GM18519 (cell line): ENCODE measurements at regions not wholly inside any gene's neighbourhood (a gene's known extent, or its start where the extent isn't known, plus 50 kb on each side); places are given as distances from the start of the nearest gene placed in this dataset.

Experiments
- ATAC-seq: cut with Tn5 transposase; IDR thresholded peaks from one replicate; pipeline ENCODE4 v1.9.1; 2021; ENCODE audit warnings: mild to moderate bottlenecking, moderate library complexity; ENCODE audit not compliant: unreplicated experiment, low FRiP score

GRCh38 chr16:64545768-64546167, 576.1 kb downstream of the CDH11 start:
- ATAC-seq: no peak

GRCh38 chr16:64544859-64545258, 577.0 kb downstream of the CDH11 start:
- no peak for ATAC-seq

- ATAC-seq: no peak
Measured at GRCh38 chr16:64543441-64543840, 578.4 kb downstream of the CDH11 start.

GRCh38 chr16:64543031-64543430, 578.8 kb downstream of the CDH11 start:
- no peak for ATAC-seq

- no peak for ATAC-seq
Measured at GRCh38 chr16:64542152-64542551, 579.7 kb downstream of the CDH11 start.

- ATAC-seq: no peak
Measured at GRCh38 chr16:64541621-64542020, 580.2 kb downstream of the CDH11 start.

- no peak for ATAC-seq
Measured at GRCh38 chr16:64540434-64540833, 581.4 kb downstream of the CDH11 start.

- ATAC-seq: no peak
Measured at GRCh38 chr16:64539811-64540371, 582.0 kb downstream of the CDH11 start.

- no peak for ATAC-seq
Measured at GRCh38 chr16:64534180-64534780, 587.6 kb downstream of the CDH11 start.

- ATAC-seq: no peak
Measured at GRCh38 chr16:64532691-64533090, 589.2 kb downstream of the CDH11 start.

- no peak for ATAC-seq
Measured at GRCh38 chr16:64532117-64532516, 589.7 kb downstream of the CDH11 start.

GRCh38 chr16:64531401-64531800, 590.5 kb downstream of the CDH11 start:
- no peak for ATAC-seq

GRCh38 chr16:64522548-64522947, 599.3 kb downstream of the CDH11 start:
- no peak for ATAC-seq

GRCh38 chr16:64513871-64514270, 608.0 kb downstream of the CDH11 start:
- ATAC-seq: no peak

- ATAC-seq: no peak
Measured at GRCh38 chr16:64507240-64508024, 614.4 kb downstream of the CDH11 start.

- ATAC-seq: no peak
Measured at GRCh38 chr16:64499211-64499610, 622.7 kb downstream of the CDH11 start.

- no peak for ATAC-seq
Measured at GRCh38 chr16:64498363-64498762, 623.5 kb downstream of the CDH11 start.

GRCh38 chr16:64493709-64494108, 628.2 kb downstream of the CDH11 start:
- ATAC-seq: no peak

- ATAC-seq: no peak
Measured at GRCh38 chr16:64489449-64489848, 632.4 kb downstream of the CDH11 start.

GRCh38 chr16:64486561-64486960, 635.3 kb downstream of the CDH11 start:
- ATAC-seq: no peak

- ATAC-seq: no peak
Measured at GRCh38 chr16:64481497-64481896, 640.4 kb downstream of the CDH11 start.
